ENCODE measurements at regions not wholly inside any gene's neighbourhood (a gene's known extent, or its start where the extent isn't known, plus 50 kb on each side); places are given as distances from the start of the nearest gene placed in this dataset.

GRCh38 chr4:128470492-128471053, 183.0 kb upstream of the PGRMC2 start:
- no peak overlapping the region for H3K27ac ChIP-seq

GRCh38 chr4:128468123-128468989, 180.7 kb upstream of the PGRMC2 start:
- Histone ChIP-seq H3K4me3 (no peak overlapping the region), H3K27ac (peak overlapping the region in 14 of 21 experiments; percentile 4 to 69 (median 34))

More at GRCh38 chr4:128470492-128471053, 183.0 kb upstream of the PGRMC2 start:
- H3K4me3 ChIP-seq = no peak overlapping the region

GRCh38 chr4:128465523-128465922, 177.9 kb upstream of the PGRMC2 start:
- no peak overlapping the region for H3K4me3 ChIP-seq
- H3K27ac ChIP-seq = no peak overlapping the region

- Histone ChIP-seq H3K4me3 (no peak overlapping the region), H3K27ac (no peak overlapping the region)
These were observed 175.4 kb upstream of the PGRMC2 start for GRCh38 chr4:128463006-128463405.

GRCh38 chr4:128462103-128462783, 174.6 kb upstream of the PGRMC2 start:
- no peak overlapping the region for H3K4me3 ChIP-seq
- H3K27ac ChIP-seq = no peak overlapping the region

GRCh38 chr4:128461291-128462102, 173.9 kb upstream of the PGRMC2 start:
- peak overlapping the region in 1 of 21 experiments; percentile 14 for H3K27ac ChIP-seq

GRCh38 chr4:128459547-128459946, 171.9 kb upstream of the PGRMC2 start:
- H3K4me3 ChIP-seq = no peak overlapping the region
- H3K27ac ChIP-seq = no peak overlapping the region

More at GRCh38 chr4:128461291-128462102, 173.9 kb upstream of the PGRMC2 start:
- no peak overlapping the region for H3K4me3 ChIP-seq

- H3K27ac ChIP-seq = no peak overlapping the region
- H3K4me3 ChIP-seq = no peak overlapping the region
These were observed 171.2 kb upstream of the PGRMC2 start for GRCh38 chr4:128458816-128459215.

- Histone ChIP-seq H3K27ac (no peak overlapping the region), H3K4me3 (no peak overlapping the region)
These were observed 170.1 kb upstream of the PGRMC2 start for GRCh38 chr4:128457726-128458125.

GRCh38 chr4:128456171-128456570, 168.6 kb upstream of the PGRMC2 start:
- Histone ChIP-seq H3K4me3 (no peak overlapping the region), H3K27ac (no peak overlapping the region)

GRCh38 chr4:128455480-128455879, 167.9 kb upstream of the PGRMC2 start:
- Histone ChIP-seq H3K27ac (no peak overlapping the region), H3K4me3 (no peak overlapping the region)

- Histone ChIP-seq H3K4me3 (no peak overlapping the region), H3K27ac (peak overlapping the region in 2 of 21 experiments; percentile 7 to 34)
These were observed 167.3 kb upstream of the PGRMC2 start for GRCh38 chr4:128454881-128455280.

- H3K4me3 ChIP-seq = no peak overlapping the region
- H3K27ac ChIP-seq = peak overlapping the region in 2 of 21 experiments; percentile 7 to 34
These were observed 166.8 kb upstream of the PGRMC2 start for GRCh38 chr4:128454281-128454871.

- no peak overlapping the region for H3K4me3 ChIP-seq
- H3K27ac ChIP-seq = no peak overlapping the region
These were observed 164.8 kb upstream of the PGRMC2 start for GRCh38 chr4:128452415-128452814.

GRCh38 chr4:128451270-128451905, 163.8 kb upstream of the PGRMC2 start:
- Histone ChIP-seq H3K27ac (no peak overlapping the region), H3K4me3 (no peak overlapping the region)

GRCh38 chr4:128450326-128451120, 162.9 kb upstream of the PGRMC2 start:
- no peak overlapping the region for H3K4me3 ChIP-seq
- no peak overlapping the region for H3K27ac ChIP-seq

- no peak overlapping the region for H3K27ac ChIP-seq
These were observed 161.6 kb upstream of the PGRMC2 start for GRCh38 chr4:128449251-128449650.

More at GRCh38 chr4:128449251-128449650, 161.6 kb upstream of the PGRMC2 start:
- no peak overlapping the region for H3K4me3 ChIP-seq

Measured in skin epidermis (tissue), 12 donors.